GM21423 (cell line): ENCODE measurements at regions not wholly inside any gene's neighbourhood (a gene's known extent, or its start where the extent isn't known, plus 50 kb on each side); places are given as distances from the start of the nearest gene placed in this dataset.

ENCODE experiments used
- ATAC-seq: cut with Tn5 transposase; IDR thresholded peaks from one replicate; pipeline ENCODE4 v1.9.1; 2021; ENCODE audit warnings: mild to moderate bottlenecking, moderate library complexity; ENCODE audit not compliant: unreplicated experiment

DNA sequence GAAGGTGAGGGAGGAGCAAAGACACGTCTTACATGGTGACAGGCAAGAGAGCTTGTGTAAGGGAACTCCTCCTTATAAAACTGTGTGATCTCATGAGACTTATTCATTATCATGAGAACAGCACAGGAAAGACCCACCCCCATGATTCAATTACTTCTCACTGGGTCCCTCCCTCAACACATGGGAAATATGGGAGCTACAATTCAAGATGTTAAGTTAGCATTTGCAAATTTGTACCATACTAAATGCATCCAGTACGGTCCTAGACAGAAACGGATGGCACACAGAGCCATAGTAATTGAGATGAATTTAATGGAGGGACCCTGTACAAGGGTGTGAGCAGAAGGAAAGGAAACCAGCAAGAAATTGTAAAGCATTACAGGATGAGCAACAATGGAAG is 765.8 kb upstream of the API5 start:
- no peak for ATAC-seq

- ATAC-seq, result no peak
Observed at GRCh38 chr11:42552786-42553185, 759.0 kb upstream of the API5 start.

GRCh38 chr11:42555190-42555589 is 756.6 kb upstream of the API5 start:
- ATAC-seq, result no peak

DNA sequence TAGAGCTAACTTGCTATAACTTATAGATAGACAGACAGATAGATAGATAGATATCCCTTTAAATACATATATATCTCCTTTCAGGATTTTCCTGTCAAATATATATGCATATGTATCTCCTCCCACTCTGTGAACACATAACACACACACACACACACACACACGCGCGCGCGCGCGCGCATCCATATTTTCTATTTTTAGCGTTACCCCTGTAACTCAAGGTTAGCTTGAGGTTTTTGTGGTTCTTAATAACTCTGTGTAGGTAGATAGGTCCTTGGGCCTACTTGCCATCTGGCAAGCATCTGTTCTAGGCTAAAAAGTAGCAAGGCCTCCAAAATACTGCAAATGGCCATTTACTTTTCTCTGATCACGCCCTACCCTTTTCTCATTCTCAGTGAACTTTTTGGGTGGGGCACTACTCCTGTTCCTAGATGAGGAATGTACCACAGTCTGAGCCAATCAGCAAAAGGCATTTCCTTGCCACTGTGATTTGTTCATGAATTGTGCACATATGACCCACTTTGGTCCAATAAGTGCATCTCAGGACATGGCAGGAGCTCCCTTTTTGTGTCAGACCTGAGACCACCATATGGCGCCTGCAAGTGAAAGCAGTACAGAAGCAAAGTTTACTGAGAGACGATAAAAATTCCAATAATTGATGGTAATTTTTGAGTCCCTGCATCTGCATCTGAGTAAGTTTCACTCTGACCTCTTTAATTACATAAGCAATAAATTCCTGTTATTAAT is 740.5 kb upstream of the API5 start:
- ATAC-seq, result no peak

GRCh38 chr11:42571878-42572610 is 739.8 kb upstream of the API5 start:
- no peak for ATAC-seq

GRCh38 chr11:42576318-42576717 is 735.5 kb upstream of the API5 start:
- no peak for ATAC-seq

DNA sequence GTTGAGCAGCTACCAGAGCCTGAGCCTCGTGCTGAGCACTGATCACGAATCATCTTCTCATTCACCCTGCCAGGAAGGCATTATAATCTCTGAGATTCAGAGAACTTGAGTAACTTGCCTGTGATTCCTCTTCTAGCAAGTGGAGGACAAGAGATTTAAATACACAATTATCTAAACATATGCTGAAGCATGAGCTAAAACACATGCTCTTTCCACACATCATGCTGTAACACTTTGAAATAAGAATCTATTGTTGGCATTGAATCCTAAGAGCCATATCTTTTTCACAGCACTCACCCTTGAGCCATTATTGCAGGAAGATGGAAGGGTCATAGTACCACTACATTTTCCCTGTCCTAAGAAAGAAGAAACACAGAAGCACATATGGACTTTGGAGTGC is 722.5 kb upstream of the API5 start:
- no peak for ATAC-seq

- no peak for ATAC-seq
Observed at GRCh38 chr11:42591841-42592240, 720.0 kb upstream of the API5 start.

- no peak for ATAC-seq
Observed at GRCh38 chr11:42593441-42593840, 718.4 kb upstream of the API5 start.

DNA sequence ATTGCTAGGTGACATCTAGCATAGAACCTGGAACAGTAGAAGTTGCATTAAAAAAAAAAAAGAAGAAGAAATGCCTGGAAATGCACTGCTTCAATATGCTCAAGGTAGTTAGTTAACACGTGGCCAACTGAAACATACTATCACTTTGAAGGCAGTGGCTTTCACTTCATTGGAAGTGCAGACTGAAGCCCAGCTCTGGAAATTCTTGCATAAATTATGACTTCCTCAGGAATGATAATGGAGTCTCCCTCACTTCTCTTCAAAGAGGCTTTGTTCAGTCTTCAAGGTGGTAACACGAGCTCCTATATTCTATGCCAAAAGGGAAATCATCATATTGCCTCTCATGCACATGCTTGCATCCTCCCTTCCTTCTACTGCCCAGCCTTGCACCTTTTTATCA is 715.9 kb upstream of the API5 start:
- ATAC-seq, result no peak

- ATAC-seq, result no peak
Observed at GRCh38 chr11:42596576-42597145, 715.1 kb upstream of the API5 start.

DNA sequence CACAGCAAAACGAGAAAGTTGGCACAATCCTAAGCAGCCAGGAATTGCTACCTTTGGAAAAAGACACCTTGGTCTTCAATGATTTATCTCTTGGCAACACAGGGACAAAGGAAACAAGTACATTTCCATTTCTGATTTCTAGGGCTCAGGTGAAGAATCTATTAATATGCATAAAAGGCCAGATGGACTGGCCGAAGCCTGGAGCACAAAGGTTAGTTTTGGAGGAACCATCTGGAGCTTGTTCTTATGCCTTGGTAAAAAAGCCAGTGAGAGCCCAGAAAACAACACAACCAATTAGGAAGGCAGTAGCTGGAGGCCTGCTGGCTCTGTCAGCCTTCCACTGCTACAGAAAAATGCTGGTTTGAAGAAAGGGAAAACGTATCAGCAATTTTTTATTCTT is 713.5 kb upstream of the API5 start:
- no peak for ATAC-seq

GRCh38 chr11:42620796-42621195 is 691.0 kb upstream of the API5 start:
- ATAC-seq, result no peak

DNA sequence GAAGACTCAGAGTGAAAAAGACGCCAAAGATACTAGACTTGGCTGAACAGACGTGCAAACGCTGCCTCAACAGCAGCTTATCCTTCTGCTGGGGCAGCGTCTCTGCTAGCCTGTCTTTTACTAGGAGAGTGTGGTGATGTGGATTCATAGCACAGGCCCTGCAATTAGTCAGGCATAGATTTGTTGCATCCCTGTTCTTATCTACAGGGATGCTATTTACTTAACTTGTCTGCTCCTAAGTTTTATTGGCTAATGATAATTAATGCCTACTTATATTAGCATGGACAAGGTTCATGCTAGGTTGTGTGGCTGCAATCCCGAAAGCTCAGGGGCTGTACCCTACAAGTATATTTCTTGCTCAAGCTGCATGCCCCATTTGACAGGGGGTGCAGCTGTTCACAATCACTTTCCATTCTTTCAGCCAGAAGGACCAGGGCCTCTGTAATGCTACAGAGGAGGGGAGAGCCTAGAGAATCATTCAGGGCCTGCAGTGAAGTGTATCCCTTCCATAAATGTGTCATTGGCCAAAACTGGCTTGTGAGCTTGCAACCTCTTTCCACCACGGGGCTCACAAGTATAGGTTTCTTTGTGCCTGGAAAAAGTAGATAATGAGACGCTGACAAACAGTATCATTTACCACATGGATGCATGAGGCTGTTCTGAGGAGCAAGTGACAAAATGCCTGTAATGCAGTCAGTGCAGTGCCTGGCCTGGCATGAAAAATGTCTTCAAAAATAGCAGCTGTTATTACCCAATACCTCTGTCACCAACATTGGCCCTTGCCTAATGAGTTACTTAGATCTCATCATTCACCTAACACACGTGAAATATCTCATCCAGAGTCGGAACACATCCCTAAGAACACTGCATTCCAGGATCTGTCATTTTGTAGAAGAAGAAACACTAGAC is 685.8 kb upstream of the API5 start:
- ATAC-seq, result no peak

DNA sequence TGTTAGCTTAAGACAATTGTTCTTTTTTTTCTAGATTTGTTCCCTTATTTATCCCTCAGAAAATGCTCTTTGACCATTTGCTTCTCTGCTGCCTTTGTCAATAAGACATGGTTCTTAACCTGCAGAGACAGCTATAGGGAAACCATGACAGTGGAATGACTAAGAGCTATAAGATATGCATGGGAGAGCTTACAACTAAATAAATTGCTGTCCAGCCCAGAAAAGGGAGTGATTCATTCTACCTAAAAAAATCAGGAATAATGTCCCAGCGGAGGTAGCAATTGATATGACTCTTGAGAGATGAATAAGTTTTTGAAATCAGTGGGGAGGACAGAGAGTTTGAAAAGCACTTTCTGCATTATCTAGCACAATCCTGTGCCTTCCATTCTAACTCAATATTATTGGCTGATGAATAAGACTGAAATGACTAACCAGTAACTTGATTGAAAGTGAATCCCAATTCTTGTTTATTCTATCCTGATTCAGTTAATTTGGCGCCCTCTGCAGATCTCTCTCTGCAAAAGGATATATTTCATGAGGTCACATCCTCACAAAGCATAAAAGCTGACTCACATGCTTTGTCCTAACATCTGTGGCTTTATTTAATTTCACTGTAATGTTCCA is 680.5 kb upstream of the API5 start:
- no peak for ATAC-seq

- ATAC-seq, result no peak
Observed at GRCh38 chr11:42646959-42647358, 664.8 kb upstream of the API5 start.

DNA sequence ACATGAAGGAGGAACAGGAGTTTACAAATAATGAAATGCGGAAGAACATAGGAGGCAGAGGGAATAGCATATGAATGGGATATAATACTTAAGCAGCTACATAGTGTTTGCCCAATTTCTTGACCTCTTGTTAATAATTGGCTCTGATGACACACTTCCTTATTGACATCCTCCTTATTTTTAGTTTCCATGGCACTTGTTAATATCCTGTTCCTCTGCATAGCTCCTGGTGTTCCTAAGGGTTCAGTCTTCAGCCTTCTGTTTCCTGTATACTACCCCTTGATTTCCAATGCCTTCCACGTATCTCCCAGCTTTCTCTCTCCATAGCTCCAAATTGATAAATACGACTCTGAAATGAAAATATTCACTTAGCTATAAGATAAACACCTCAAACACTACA is 663.8 kb upstream of the API5 start:
- no peak for ATAC-seq

- no peak for ATAC-seq
Observed at GRCh38 chr11:42651621-42652020, 660.2 kb upstream of the API5 start.

- ATAC-seq, result no peak
Observed at GRCh38 chr11:42657169-42657568, 654.6 kb upstream of the API5 start.

DNA sequence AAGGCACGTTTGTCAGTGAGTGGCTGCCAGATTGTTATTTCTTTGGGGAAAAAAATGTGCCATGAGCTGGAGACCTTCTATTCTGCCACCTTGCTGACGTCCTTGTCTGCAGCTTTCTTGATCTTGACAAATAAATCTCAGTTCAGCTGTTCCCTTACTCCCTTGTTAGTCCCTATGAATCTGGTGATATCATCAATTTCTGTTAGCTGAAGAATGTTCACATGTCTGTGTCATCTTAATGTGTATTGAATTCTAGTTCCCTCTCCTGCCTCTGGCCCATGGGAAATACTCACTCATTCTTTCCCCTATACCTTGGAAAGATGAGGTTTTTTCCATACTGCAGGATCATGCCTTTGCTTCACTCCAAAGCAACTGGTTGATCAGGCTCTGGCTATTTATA is 649.9 kb upstream of the API5 start:
- no peak for ATAC-seq
